ENCODE measurements at regions not wholly inside any gene's neighbourhood (a gene's known extent, or its start where the extent isn't known, plus 50 kb on each side); places are given as distances from the start of the nearest gene placed in this dataset.

- no peak overlapping the region for H3K4me3 ChIP-seq (ENCODE audit: low read length)
- no peak for DNase-seq (ENCODE audit: low read depth)
- TF ChIP-seq, protein P1, sequence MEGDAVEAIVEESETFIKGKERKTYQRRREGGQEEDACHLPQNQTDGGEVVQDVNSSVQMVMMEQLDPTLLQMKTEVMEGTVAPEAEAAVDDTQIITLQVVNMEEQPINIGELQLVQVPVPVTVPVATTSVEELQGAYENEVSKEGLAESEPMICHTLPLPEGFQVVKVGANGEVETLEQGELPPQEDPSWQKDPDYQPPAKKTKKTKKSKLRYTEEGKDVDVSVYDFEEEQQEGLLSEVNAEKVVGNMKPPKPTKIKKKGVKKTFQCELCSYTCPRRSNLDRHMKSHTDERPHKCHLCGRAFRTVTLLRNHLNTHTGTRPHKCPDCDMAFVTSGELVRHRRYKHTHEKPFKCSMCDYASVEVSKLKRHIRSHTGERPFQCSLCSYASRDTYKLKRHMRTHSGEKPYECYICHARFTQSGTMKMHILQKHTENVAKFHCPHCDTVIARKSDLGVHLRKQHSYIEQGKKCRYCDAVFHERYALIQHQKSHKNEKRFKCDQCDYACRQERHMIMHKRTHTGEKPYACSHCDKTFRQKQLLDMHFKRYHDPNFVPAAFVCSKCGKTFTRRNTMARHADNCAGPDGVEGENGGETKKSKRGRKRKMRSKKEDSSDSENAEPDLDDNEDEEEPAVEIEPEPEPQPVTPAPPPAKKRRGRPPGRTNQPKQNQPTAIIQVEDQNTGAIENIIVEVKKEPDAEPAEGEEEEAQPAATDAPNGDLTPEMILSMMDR (conservative IDR thresholded peaks at IDR 0.05; ENCODE audit: low read length), result no peak
These were observed 309.2 kb downstream of the FOXG1 start for GRCh38 chr14:29075761-29076160.

GRCh38 chr14:29077916-29078315 is 311.3 kb downstream of the FOXG1 start:
- TF ChIP-seq, protein P1 (conservative IDR thresholded peaks at IDR 0.05; ENCODE audit: low read length), result no peak
- DNase-seq (ENCODE audit: low read depth), result no peak
- H3K4me3 ChIP-seq (ENCODE audit: low read length), result no peak overlapping the region

DNA sequence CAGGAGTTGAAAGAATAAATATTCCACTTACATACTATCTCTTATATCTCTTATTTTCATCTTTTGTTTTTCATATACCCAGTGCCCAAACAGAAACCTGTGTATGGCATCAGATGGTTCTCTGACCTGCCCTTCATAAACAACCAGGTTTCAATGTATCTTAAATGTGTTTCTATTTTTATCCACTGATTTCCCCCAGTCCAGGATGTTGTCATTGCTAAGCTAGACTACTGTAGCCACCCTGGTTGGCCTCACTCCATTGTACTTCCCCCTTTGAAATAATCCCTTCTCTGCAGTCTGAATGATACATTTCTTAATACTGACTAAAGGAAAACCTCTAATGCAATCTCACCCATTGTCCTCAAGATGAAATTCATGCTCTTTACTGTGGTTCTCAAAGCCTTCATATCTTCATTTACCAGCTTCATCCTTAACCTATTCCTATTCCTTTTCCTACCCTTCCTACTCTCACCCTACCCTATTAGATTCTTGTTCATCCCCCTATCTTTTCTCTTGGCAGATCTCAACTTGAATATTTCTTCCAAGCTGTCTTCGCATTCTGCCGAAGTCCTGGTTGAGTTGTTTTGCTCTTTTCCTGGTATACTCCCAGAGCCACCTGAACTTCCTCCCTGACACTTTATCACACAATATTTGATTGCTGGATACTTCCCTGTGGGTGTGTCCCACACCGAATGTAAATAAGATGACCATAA is 312.4 kb downstream of the FOXG1 start:
- H3K4me3 ChIP-seq (ENCODE audit: low read length), result no peak overlapping the region
- TF ChIP-seq, protein P1 (conservative IDR thresholded peaks at IDR 0.05; ENCODE audit: low read length), result no peak
- no peak for DNase-seq (ENCODE audit: low read depth)

DNA sequence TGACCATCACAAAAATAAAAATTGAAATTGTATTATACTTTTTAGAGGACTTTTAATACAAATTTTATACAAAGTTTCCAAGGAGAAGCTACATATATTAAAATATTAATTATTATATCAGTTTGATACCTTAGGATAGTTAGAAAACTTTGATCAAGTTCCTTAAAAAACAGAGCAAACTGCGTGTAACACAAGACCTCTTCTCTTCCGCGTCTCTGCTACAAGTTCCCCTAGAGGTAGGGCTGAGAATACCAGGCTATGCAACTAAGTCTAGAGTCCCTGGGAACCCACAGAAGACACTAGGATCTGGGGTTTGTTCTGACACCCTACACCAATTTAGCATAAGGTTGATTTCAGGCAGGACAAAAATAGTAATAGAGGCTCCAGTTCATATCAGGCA is 319.0 kb downstream of the FOXG1 start:
- DNase-seq (ENCODE audit: low read depth), result peak; percentile 3

GRCh38 chr14:29089849-29090248 is 323.3 kb downstream of the FOXG1 start:
- no peak overlapping the region for H3K4me3 ChIP-seq (ENCODE audit: low read length)
- DNase-seq (ENCODE audit: low read depth), result no peak
- TF ChIP-seq, protein P1 (conservative IDR thresholded peaks at IDR 0.05; ENCODE audit: low read length), result no peak

More for the DNA sequence above, 319.0 kb downstream of the FOXG1 start:
- TF ChIP-seq, protein P1 (conservative IDR thresholded peaks at IDR 0.05; ENCODE audit: low read length), result peak; percentile 55
- no peak overlapping the region for H3K4me3 ChIP-seq (ENCODE audit: low read length)

- TF ChIP-seq, protein P1 (conservative IDR thresholded peaks at IDR 0.05; ENCODE audit: low read length), result no peak
- no peak overlapping the region for H3K4me3 ChIP-seq (ENCODE audit: low read length)
- no peak for DNase-seq (ENCODE audit: low read depth)
These were observed 325.5 kb downstream of the FOXG1 start for GRCh38 chr14:29092121-29092520.

GRCh38 chr14:29097476-29097875 is 330.9 kb downstream of the FOXG1 start:
- TF ChIP-seq, protein P1 (conservative IDR thresholded peaks at IDR 0.05; ENCODE audit: low read length), result no peak
- H3K4me3 ChIP-seq (ENCODE audit: low read length), result no peak overlapping the region
- no peak for DNase-seq (ENCODE audit: low read depth)
